WTC11 (cell line): ENCODE measurements at regions not wholly inside any gene's neighbourhood (a gene's known extent, or its start where the extent isn't known, plus 50 kb on each side); places are given as distances from the start of the nearest gene placed in this dataset.

Experiments used
- ATAC-seq: fragments of 200-7000 bp; cut with Tn5 transposase; 2 replicates; pipeline ENCODE4 v1.10.0; 2021; ENCODE audit warnings: mild to moderate bottlenecking, moderate library complexity
- CTCF ChIA-PET: fragments of 300-600 bp; sonication (Branson Sonifier 250); formaldehyde crosslinking; loops from one replicate; lab custom pipeline; 2021; ENCODE audit warnings: antibody characterized with exemption; lab: Charles Lee
- POLR2A ChIA-PET: fragments of 350-600 bp; sonication (Branson Sonifier 250); formaldehyde crosslinking; loops from one replicate; lab custom pipeline; 2021; ENCODE audit warnings: antibody characterized with exemption; lab: Charles Lee
- DNase-seq: peaks from one replicate; pipeline ENCODE4 v3.0.0; 2021; ENCODE audit warnings: low spot score
- H3K27ac Mint-ChIP-seq: 2 replicates; pipeline ENCODE4 v1.8.0; 2021; ENCODE audit warnings: mixed read lengths
- H3K27me3 Mint-ChIP-seq: 2 replicates; pipeline ENCODE4 v1.8.0; 2021; ENCODE audit warnings: low read depth, mild to moderate bottlenecking, moderate library complexity, mixed read lengths
- H3K36me3 Mint-ChIP-seq: 2 replicates; pipeline ENCODE4 v1.8.0; 2021; ENCODE audit warnings: mixed read lengths
- H3K4me1 Mint-ChIP-seq: 2 replicates; pipeline ENCODE4 v1.8.0; 2022; ENCODE audit warnings: mixed read lengths
- H3K4me3 Mint-ChIP-seq: 2 replicates; pipeline ENCODE4 v1.8.0; 2021; ENCODE audit warnings: mild to moderate bottlenecking, moderate library complexity, mixed read lengths
- H3K9me3 Mint-ChIP-seq: 2 replicates; pipeline ENCODE4 v1.8.0; 2021; ENCODE audit warnings: mixed read lengths
- ATF1 ChIP-seq: sonication (generic); formaldehyde crosslinking; IDR thresholded peaks from 2 replicates; pipeline ENCODE4 v1.8.1; 2023; ENCODE audit warnings: mild to moderate bottlenecking, moderate library complexity, missing genetic modification reagents
- CBFB ChIP-seq: sonication (generic); formaldehyde crosslinking; IDR thresholded peaks from 2 replicates; pipeline ENCODE4 v1.8.1; 2022; ENCODE audit warnings: mild to moderate bottlenecking, low read depth, missing genetic modification reagents
- ELF4 ChIP-seq: sonication (generic); formaldehyde crosslinking; IDR thresholded peaks from 2 replicates; pipeline ENCODE4 v1.8.1; 2022; ENCODE audit warnings: low read depth, mild to moderate bottlenecking, moderate library complexity, missing genetic modification reagents
- NFYB ChIP-seq: sonication (generic); formaldehyde crosslinking; conservative IDR thresholded peaks from 2 replicates; pipeline ENCODE4 v1.8.0; 2022; ENCODE audit warnings: low read depth, missing genetic modification reagents
- RORB ChIP-seq: fragments of 250-450 bp; sonication (Bioruptor Pico); IDR thresholded peaks from 2 replicates; pipeline ENCODE4 v1.9.0; 2021; ENCODE audit warnings: mild to moderate bottlenecking
- TEAD1 ChIP-seq: sonication (generic); formaldehyde crosslinking; IDR thresholded peaks from 2 replicates; pipeline ENCODE4 v1.8.0; 2022; ENCODE audit warnings: mild to moderate bottlenecking, missing genetic modification reagents
- TF ChIP-seq, protein P1 (sequence below): fragments of 250-450 bp; sonication (Bioruptor Pico); IDR thresholded peaks from 2 replicates; pipeline ENCODE4 v1.9.0; 2021; ENCODE audit warnings: mild to moderate bottlenecking
- TF ChIP-seq, protein P2 (sequence below): sonication (generic); formaldehyde crosslinking; IDR thresholded peaks from 2 replicates; pipeline ENCODE4 v1.8.1; 2022; ENCODE audit warnings: mild to moderate bottlenecking, missing genetic modification reagents, moderate library complexity, borderline replicate concordance
- TF ChIP-seq, protein P3 (sequence below): sonication (generic); formaldehyde crosslinking; IDR thresholded peaks from 2 replicates; pipeline ENCODE4 v1.8.0; 2023; ENCODE audit warnings: missing genetic modification reagents
- TF ChIP-seq, protein P4 (sequence below): fragments of 200-600 bp; IDR thresholded peaks from 2 replicates; pipeline ENCODE4 v1.8.0; 2022; ENCODE audit warnings: antibody characterized with exemption
- TF ChIP-seq, protein P5 (sequence below): sonication (generic); formaldehyde crosslinking; IDR thresholded peaks from 2 replicates; pipeline ENCODE4 v1.8.0; 2023; ENCODE audit warnings: mild to moderate bottlenecking, missing genetic modification reagents
- TF ChIP-seq, protein P6 (sequence below): sonication (generic); formaldehyde crosslinking; IDR thresholded peaks from 2 replicates; pipeline ENCODE4 v1.8.1; 2023; ENCODE audit warnings: mild to moderate bottlenecking, missing genetic modification reagents, moderate library complexity
- TF ChIP-seq, protein P7 (sequence below): fragments of 250-450 bp; sonication (Bioruptor Pico); conservative IDR thresholded peaks from 2 replicates; pipeline ENCODE4 v1.9.0; 2021; ENCODE audit warnings: mild to moderate bottlenecking

DNA sequence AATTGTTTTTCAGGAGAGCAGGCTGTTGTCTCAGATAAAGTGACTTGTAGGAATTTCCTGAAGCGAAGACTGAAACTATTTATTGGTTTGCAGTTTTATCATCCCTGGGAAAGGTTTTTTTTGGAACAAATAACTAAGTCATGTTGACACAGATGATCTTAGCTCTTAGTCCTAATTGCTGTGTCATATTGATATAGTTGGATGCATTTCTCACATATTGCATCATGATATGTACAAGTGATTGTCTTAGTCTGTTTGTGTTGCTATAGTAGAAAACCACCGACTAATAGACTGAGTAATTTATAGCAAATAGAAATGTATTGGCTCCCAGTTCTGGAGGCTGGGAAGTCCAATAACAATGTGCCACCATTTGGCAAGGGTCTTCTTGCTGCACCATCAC lies 397.5 kb upstream of the PPP1R2C start (continued):
- TF ChIP-seq, protein P1, sequence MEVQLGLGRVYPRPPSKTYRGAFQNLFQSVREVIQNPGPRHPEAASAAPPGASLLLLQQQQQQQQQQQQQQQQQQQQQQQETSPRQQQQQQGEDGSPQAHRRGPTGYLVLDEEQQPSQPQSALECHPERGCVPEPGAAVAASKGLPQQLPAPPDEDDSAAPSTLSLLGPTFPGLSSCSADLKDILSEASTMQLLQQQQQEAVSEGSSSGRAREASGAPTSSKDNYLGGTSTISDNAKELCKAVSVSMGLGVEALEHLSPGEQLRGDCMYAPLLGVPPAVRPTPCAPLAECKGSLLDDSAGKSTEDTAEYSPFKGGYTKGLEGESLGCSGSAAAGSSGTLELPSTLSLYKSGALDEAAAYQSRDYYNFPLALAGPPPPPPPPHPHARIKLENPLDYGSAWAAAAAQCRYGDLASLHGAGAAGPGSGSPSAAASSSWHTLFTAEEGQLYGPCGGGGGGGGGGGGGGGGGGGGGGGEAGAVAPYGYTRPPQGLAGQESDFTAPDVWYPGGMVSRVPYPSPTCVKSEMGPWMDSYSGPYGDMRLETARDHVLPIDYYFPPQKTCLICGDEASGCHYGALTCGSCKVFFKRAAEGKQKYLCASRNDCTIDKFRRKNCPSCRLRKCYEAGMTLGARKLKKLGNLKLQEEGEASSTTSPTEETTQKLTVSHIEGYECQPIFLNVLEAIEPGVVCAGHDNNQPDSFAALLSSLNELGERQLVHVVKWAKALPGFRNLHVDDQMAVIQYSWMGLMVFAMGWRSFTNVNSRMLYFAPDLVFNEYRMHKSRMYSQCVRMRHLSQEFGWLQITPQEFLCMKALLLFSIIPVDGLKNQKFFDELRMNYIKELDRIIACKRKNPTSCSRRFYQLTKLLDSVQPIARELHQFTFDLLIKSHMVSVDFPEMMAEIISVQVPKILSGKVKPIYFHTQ (CRISPR knock-in tag): no peak
- TF ChIP-seq NFYB (CRISPR knock-in tag): no peak
- TF ChIP-seq TEAD1 (CRISPR knock-in tag): no peak
- no peak for TF ChIP-seq ATF1 (CRISPR knock-in tag)
- TF ChIP-seq, protein P2, sequence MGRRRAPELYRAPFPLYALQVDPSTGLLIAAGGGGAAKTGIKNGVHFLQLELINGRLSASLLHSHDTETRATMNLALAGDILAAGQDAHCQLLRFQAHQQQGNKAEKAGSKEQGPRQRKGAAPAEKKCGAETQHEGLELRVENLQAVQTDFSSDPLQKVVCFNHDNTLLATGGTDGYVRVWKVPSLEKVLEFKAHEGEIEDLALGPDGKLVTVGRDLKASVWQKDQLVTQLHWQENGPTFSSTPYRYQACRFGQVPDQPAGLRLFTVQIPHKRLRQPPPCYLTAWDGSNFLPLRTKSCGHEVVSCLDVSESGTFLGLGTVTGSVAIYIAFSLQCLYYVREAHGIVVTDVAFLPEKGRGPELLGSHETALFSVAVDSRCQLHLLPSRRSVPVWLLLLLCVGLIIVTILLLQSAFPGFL (CRISPR knock-in tag): no peak
- TF ChIP-seq, protein P3, sequence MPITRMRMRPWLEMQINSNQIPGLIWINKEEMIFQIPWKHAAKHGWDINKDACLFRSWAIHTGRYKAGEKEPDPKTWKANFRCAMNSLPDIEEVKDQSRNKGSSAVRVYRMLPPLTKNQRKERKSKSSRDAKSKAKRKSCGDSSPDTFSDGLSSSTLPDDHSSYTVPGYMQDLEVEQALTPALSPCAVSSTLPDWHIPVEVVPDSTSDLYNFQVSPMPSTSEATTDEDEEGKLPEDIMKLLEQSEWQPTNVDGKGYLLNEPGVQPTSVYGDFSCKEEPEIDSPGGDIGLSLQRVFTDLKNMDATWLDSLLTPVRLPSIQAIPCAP (CRISPR knock-in tag): no peak
- no peak for TF ChIP-seq RORB (CRISPR knock-in tag)

DNA sequence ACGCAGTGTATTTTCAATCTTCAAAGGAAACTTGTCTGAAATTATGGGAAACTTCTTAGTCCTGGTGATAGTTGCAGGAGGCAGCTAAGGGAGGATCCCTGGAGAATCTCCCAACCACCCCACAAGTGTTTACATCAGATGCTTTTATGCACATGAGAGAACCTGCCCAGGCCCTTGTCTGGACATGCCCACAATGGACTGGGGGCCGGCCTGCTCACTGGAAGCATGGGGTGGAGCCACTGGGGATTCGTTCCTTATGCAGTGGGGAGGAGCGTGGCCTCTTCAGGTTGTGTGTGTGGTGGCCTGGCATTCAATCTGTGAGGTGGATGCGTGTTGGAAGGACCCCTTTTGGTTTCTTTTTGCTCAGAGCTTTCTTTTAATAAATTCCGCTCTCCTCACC lies 398.7 kb upstream of the PPP1R2C start:
- peaks cover 18% of the 10 kb centered on the region for H3K9me3 Mint-ChIP-seq
- no peaks in the 10 kb centered on the region for H3K27me3 Mint-ChIP-seq
- CTCF ChIA-PET: no interaction called here
- H3K4me1 Mint-ChIP-seq: peaks cover 12% of the 10 kb centered on the region
- no peak overlapping the region for H3K27ac Mint-ChIP-seq
- TF ChIP-seq CBFB (CRISPR knock-in tag): no peak
- TF ChIP-seq, protein P4, sequence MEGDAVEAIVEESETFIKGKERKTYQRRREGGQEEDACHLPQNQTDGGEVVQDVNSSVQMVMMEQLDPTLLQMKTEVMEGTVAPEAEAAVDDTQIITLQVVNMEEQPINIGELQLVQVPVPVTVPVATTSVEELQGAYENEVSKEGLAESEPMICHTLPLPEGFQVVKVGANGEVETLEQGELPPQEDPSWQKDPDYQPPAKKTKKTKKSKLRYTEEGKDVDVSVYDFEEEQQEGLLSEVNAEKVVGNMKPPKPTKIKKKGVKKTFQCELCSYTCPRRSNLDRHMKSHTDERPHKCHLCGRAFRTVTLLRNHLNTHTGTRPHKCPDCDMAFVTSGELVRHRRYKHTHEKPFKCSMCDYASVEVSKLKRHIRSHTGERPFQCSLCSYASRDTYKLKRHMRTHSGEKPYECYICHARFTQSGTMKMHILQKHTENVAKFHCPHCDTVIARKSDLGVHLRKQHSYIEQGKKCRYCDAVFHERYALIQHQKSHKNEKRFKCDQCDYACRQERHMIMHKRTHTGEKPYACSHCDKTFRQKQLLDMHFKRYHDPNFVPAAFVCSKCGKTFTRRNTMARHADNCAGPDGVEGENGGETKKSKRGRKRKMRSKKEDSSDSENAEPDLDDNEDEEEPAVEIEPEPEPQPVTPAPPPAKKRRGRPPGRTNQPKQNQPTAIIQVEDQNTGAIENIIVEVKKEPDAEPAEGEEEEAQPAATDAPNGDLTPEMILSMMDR: no peak
- TF ChIP-seq, protein P5, sequence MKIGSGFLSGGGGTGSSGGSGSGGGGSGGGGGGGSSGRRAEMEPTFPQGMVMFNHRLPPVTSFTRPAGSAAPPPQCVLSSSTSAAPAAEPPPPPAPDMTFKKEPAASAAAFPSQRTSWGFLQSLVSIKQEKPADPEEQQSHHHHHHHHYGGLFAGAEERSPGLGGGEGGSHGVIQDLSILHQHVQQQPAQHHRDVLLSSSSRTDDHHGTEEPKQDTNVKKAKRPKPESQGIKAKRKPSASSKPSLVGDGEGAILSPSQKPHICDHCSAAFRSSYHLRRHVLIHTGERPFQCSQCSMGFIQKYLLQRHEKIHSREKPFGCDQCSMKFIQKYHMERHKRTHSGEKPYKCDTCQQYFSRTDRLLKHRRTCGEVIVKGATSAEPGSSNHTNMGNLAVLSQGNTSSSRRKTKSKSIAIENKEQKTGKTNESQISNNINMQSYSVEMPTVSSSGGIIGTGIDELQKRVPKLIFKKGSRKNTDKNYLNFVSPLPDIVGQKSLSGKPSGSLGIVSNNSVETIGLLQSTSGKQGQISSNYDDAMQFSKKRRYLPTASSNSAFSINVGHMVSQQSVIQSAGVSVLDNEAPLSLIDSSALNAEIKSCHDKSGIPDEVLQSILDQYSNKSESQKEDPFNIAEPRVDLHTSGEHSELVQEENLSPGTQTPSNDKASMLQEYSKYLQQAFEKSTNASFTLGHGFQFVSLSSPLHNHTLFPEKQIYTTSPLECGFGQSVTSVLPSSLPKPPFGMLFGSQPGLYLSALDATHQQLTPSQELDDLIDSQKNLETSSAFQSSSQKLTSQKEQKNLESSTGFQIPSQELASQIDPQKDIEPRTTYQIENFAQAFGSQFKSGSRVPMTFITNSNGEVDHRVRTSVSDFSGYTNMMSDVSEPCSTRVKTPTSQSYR (CRISPR knock-in tag): no peak
- TF ChIP-seq, protein P6, sequence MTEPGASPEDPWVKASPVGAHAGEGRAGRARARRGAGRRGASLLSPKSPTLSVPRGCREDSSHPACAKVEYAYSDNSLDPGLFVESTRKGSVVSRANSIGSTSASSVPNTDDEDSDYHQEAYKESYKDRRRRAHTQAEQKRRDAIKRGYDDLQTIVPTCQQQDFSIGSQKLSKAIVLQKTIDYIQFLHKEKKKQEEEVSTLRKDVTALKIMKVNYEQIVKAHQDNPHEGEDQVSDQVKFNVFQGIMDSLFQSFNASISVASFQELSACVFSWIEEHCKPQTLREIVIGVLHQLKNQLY (CRISPR knock-in tag): no peak
- no peak for TF ChIP-seq ELF4
- TF ChIP-seq, protein P7, sequence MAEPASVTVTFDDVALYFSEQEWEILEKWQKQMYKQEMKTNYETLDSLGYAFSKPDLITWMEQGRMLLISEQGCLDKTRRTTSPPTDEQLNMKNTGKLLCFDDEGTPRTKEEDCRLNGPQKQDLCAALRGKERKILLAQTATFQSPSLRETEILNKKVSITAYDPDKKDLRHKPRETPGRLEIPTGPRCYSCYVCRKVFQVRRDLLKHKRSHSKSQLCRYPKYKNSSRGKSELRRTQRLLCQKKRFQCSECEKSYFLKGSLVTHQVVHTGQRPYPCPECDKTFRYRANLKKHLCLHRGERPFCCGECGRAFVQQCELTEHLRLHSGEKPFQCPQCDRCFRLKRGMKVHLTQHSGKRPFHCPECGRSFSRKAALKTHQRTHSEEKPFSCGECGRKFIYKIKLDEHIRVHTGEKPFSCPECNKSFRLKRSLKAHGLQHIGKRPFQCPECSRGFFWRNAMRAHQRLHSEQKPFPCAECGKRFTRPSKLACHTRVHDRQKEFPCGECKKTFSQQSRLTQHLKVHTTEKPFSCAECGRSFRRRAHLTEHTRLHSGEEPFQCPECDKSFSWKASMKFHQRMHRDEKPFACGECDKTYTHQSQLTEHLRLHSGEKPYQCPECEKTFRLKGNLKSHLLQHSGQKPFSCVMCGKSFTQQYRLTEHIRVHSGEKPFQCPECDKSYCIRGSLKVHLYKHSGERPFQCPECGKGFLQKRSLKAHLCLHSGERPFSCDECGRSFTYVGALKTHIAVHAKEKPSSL (CRISPR knock-in tag): no peak
- H3K36me3 Mint-ChIP-seq: peaks cover 15% of the 10 kb centered on the region
- no peak overlapping the region for H3K4me3 Mint-ChIP-seq
- ATAC-seq (no peak), DNase-seq (no peak)
- POLR2A ChIA-PET: no interaction called here
